HepG2 (cell line): ENCODE measurements at regions not wholly inside any gene's neighbourhood (a gene's known extent, or its start where the extent isn't known, plus 50 kb on each side); places are given as distances from the start of the nearest gene placed in this dataset.
"Not testable (repeated sequence)": the region's sequence is repeated elsewhere in the genome, so short reads cannot be mapped to it uniquely, and the experiment has no call there.

ENCODE experiments used
- CTCF ChIP-seq: sonication (generic); formaldehyde crosslinking; IDR thresholded peaks from 2 replicates; pipeline ENCODE4 v1.5.0; 2020; ENCODE audit warnings: mild to moderate bottlenecking, missing genetic modification reagents, moderate library complexity
- DRAP1 ChIP-seq: IDR thresholded peaks from 2 replicates; pipeline ENCODE4 v1.6.1; 2016; ENCODE audit warnings: missing genetic modification reagents, missing compliant biosample characterization
- MTA1 ChIP-seq: sonication (generic); formaldehyde crosslinking; IDR thresholded peaks from 2 replicates; pipeline ENCODE4 v1.4.0; 2020; ENCODE audit warnings: missing genetic modification reagents, mild to moderate bottlenecking, borderline replicate concordance
- USF2 ChIP-seq, 2 experiments: sonication (generic) in 1 of 2; formaldehyde crosslinking in 1 of 2; IDR thresholded peaks; 2 replicates each; pipeline versions ENCODE4 v1.5.1 to v1.6.1; 2011 to 2020; ENCODE audit warnings: borderline replicate concordance in 1 of 2, low read depth in 1 of 2, low read length in 1 of 2, mild to moderate bottlenecking in 1 of 2, missing genetic modification reagents in 1 of 2, moderate library complexity in 1 of 2
- ZNF503 ChIP-seq: sonication (generic); formaldehyde crosslinking; IDR thresholded peaks from 2 replicates; pipeline ENCODE4 v1.4.0; 2020; ENCODE audit warnings: missing genetic modification reagents
- ZNF550 ChIP-seq: sonication (generic); formaldehyde crosslinking; IDR thresholded peaks from 2 replicates; pipeline ENCODE4 v1.4.0; 2020; ENCODE audit warnings: mild to moderate bottlenecking, missing genetic modification reagents, borderline replicate concordance
- ZZZ3 ChIP-seq: sonication (generic); formaldehyde crosslinking; IDR thresholded peaks from 2 replicates; pipeline ENCODE4 v1.4.0; 2020; ENCODE audit warnings: missing genetic modification reagents, mild to moderate bottlenecking, borderline replicate concordance

GRCh38 chr7:29664999-29665398, 101.4 kb downstream of the PRR15 start:
- TF ChIP-seq ZNF503 (CRISPR knock-in tag); ZNF550 (CRISPR knock-in tag); ZZZ3 (CRISPR knock-in tag); DRAP1; USF2 (IDR thresholded peaks at IDR 0.05; ENCODE audit: low read depth, low read length); USF2 (CRISPR knock-in tag; IDR thresholded peaks at IDR 0.05; ENCODE audit: borderline replicate concordance); CTCF (CRISPR knock-in tag); MTA1 (CRISPR knock-in tag): not testable (repeated sequence)
